ENCODE measurements at regions not wholly inside any gene's neighbourhood (a gene's known extent, or its start where the extent isn't known, plus 50 kb on each side); places are given as distances from the start of the nearest gene placed in this dataset.
A peak's percentile ranks its signal among the peaks of the same experiment; 100 is the strongest.

- peak; percentile 71 for FAIRE-seq
Observed at GRCh38 chr13:39942552-39943273, 287.3 kb downstream of the COG6 start.

GRCh38 chr13:39943711-39944110, 288.2 kb downstream of the COG6 start:
- no peak for FAIRE-seq

- no peak for FAIRE-seq
Observed at GRCh38 chr13:39945226-39945625, 289.8 kb downstream of the COG6 start.

GRCh38 chr13:39946769-39947168, 291.3 kb downstream of the COG6 start:
- no peak for FAIRE-seq

GRCh38 chr13:39951301-39951700, 295.8 kb downstream of the COG6 start:
- no peak for FAIRE-seq

GRCh38 chr13:39952249-39953233, 297.1 kb downstream of the COG6 start:
- FAIRE-seq, result no peak

GRCh38 chr13:39954476-39954875, 299.0 kb downstream of the COG6 start:
- no peak for FAIRE-seq

- FAIRE-seq, result no peak
Observed at GRCh38 chr13:39955560-39955959, 300.1 kb downstream of the COG6 start.

- no peak for FAIRE-seq
Observed at GRCh38 chr13:39956036-39956435, 300.6 kb downstream of the COG6 start.

GRCh38 chr13:39957868-39958677, 302.6 kb downstream of the COG6 start:
- no peak for FAIRE-seq

- no peak for FAIRE-seq
Observed at GRCh38 chr13:39959497-39960144, 304.2 kb downstream of the COG6 start.

- FAIRE-seq, result no peak
Observed at GRCh38 chr13:39960191-39960590, 304.7 kb downstream of the COG6 start.

- FAIRE-seq, result no peak
Observed at GRCh38 chr13:39961036-39961435, 305.6 kb downstream of the COG6 start.

- FAIRE-seq, result no peak
Observed at GRCh38 chr13:39963612-39964011, 308.1 kb downstream of the COG6 start.

GRCh38 chr13:39965309-39965708, 309.8 kb downstream of the COG6 start:
- no peak for FAIRE-seq

GRCh38 chr13:39967199-39967959, 311.9 kb downstream of the COG6 start:
- no peak for FAIRE-seq

- FAIRE-seq, result no peak
Observed at GRCh38 chr13:39968646-39969475, 313.4 kb downstream of the COG6 start.

GRCh38 chr13:39970177-39970846, 314.9 kb downstream of the COG6 start:
- no peak for FAIRE-seq

- no peak for FAIRE-seq
Observed at GRCh38 chr13:39971526-39971925, 316.1 kb downstream of the COG6 start.

GRCh38 chr13:39976481-39976880, 321.0 kb downstream of the COG6 start:
- FAIRE-seq, result no peak
